HG03571 (cell line): ENCODE measurements at regions not wholly inside any gene's neighbourhood (a gene's known extent, or its start where the extent isn't known, plus 50 kb on each side); places are given as distances from the start of the nearest gene placed in this dataset.

Experiments used
- ATAC-seq: cut with Tn5 transposase; IDR thresholded peaks from one replicate; pipeline ENCODE4 v1.9.1; 2021; ENCODE audit not compliant: unreplicated experiment

DNA sequence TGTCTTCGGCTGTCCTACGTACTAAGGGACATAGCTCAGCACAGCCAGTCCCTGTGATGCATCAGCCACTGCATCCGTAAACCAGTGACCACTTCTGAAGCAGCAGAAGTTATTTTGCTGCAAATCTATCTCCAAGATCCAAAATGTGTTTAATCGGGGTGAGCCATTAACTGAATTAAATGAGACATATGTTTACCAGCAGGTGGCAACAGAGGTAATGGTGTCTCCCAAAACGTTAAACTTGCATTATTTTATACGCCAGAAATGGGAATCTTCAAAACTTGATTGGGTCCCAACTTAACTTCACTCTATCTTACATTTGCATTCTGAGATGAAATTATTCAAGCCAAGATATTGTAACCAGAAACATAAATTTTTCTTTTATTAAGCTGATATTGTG is 75.3 kb upstream of the BOC start:
- no peak for ATAC-seq

DNA sequence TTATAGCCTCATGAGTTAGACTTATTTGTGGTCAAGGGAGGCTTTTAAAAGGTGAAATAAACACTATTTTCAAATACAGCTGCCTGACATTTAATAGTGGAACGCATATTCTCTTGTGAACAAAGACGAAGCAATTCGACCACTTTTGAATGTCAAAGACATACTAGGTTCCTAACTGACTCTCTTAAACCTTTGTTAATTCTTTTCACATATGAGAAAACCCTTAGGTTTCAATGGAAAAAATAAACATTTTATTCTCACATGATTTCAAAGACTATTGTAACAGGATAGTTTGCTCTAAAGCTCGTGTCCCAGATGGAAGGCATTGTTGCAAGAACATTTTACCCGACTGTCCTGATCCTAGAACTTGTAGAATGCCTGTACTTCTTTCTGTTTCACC is 74.8 kb upstream of the BOC start:
- no peak for ATAC-seq

DNA sequence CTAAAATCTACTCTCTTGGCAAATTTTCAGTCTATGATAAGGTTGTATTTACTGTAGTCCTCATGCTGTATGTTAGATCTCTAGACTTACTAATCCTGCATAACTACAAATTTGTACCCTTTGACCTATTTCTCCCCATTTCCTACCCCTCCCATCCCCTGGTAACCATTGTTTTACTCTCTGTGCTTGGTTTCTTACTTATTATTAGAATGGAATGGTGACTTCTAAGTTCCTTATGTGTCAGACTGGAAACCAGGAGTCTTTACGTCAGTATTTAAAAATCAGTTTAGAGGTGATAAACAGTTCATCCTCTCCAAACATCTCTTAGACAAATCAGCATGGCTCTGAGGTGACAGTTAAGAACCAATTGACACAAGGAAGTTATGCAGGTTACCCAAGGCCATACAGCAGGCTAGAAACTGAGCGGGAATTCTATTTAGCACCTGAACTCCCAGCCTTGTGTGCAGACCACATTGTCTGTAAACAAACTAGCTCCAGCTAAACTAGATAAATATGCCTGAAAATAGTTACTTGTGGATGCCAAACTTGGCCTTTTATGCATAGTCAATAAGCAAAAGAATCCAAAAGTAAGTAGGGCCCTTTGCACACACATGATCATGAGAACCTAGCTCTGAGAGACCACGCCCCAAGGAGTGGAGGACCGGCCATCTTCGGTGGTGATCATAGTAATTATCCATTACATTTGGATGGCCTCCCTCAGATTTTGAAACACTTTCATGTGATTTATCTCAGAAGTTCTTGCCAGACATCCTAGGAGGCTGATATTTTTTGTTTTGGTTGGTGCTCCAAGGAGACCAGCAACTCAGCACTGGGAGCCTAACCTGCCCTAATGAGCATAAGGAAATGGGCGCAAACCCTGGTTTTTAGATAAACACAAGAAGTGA is 72.3 kb upstream of the BOC start:
- no peak for ATAC-seq

DNA sequence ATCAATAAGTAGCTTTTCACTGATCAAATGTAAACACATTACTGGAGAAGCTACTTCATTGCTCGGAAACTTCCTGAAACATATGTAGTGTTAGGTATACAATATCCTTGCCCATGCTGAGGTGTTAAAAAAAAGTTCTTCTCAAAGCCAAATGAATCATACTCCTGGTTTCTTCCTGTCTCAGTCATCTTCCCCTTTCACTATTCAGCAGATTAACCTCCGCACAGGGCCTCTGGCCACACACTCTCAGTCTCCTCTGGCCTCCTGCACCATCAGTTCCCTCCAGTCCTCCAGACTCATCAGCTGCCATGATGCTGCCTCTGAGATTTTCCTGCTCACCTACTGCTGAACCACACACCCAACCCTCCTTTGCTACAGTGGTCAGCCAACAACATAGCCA is 70.5 kb upstream of the BOC start:
- ATAC-seq, result no peak

DNA sequence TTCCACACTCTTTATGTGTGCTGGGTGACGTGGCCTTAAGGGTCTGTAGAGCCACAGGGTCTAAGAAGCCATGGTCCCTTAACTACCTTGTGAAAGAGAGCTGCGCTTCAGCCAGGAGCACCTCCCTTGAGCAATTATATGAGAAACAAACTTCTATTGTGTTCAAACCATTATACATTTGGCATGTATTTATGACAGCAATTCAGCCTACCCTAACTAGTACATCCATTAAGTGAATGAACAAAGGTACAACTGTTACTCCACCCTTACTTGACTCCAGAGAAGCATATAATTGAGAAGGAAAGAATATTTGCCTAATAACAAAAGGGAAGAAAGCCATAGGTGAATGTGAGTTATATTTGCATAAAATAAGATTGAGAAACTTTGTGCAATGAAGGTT is 69.8 kb upstream of the BOC start:
- no peak for ATAC-seq

DNA sequence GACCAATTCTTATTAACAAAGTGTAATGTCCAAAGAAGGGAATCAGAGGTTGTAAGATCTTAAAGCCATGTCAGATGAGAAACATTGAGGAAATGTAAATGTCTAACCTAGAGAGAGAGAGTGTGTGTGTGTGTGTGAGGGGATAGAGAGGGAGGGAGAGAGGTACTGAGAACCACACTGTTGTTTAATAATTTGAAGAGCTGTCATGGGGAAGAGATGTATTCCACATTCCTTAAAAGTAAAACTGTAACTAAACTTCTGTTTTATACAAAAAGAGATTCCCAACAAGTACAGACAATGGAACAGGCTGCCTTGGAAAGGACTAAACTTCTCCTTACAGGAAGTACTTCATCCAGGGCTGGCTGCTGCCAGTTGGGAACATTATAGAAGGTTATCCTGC is 68.9 kb upstream of the BOC start:
- no peak for ATAC-seq

DNA sequence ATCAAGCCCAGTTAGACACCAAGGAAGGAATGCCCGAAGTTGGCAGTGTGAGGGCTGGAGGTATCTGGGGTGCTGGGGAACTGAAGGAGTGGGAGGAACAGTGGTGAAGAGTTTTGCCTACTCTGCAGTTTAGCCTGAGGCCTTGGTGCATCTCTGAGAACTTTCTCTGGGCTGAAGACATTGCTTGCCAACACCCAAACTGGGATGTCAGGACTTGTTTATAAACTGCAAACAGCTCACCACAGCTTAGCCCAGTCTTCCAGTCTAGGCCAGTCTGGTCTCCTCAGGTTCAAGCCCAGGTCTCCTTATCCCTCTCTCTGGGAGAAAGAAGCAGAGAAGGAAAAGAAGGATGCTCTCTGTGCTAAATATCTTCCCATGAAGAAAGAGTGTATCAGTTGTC is 68.0 kb upstream of the BOC start:
- no peak for ATAC-seq

DNA sequence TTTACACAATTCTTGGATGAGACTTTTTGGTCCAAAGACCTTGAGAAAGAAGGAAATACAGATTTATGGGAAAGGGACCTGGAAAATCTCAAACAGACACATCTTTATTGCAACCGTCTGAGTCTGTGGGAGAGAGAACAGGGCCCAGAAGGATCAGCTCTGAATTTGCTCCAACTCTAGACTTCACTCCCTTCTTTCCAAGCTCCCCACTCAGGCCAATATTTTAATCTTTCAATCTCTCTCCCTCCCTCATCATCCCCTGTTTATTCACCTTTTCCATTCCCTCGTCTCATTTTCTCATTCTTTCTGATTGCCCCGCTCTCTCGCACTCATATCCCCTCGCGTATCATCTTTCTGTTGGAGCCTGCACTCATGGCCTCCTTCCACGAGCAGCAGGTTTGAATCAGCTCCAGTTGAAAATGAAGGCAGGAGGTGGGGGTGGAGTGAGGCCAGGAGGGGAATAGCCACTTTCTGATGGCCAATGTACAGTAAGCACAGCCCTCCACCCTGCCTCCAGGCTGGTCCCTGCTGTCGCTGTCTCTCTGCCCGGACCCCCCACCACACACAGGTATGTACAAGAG is 63.6 kb upstream of the BOC start:
- no peak for ATAC-seq

DNA sequence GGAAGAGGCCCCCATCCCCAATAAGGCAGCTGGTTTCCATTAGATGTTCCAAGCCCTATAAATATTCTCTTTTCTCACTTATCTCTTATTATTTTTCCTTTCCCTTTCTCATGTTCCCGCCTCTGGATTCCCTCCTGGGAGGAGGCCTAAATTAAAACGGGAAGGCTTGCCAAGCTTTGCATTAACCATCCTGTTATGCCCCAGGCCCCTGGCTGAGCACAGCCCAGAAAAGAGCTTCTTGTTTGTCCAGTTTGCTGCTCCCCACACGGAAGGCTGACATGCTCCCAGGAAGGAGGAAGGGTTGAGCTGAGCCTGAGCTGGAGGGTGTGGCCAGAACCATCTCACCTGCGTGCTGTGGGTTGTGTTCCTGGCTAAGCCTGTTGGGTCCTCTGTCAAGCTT is 63.1 kb upstream of the BOC start:
- no peak for ATAC-seq

DNA sequence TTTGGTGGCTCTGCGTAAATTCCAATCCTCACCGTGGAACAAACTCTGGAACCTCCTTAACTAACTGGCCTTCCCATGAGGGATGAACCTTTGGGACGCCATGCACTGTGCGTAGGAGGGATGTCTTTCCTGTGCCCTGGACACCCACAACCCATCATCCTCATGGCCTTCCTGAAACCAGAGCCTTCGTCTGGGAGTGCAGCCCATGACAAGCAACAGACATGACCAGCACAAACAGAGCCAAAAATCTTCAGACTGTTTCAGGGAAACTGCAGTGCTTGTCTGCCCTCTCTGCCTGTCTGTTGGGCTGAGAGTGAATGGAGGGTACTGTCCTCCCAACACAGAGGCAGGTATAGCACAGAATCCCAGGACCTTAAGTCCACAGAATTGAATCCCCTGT is 61.1 kb upstream of the BOC start:
- ATAC-seq, result no peak

DNA sequence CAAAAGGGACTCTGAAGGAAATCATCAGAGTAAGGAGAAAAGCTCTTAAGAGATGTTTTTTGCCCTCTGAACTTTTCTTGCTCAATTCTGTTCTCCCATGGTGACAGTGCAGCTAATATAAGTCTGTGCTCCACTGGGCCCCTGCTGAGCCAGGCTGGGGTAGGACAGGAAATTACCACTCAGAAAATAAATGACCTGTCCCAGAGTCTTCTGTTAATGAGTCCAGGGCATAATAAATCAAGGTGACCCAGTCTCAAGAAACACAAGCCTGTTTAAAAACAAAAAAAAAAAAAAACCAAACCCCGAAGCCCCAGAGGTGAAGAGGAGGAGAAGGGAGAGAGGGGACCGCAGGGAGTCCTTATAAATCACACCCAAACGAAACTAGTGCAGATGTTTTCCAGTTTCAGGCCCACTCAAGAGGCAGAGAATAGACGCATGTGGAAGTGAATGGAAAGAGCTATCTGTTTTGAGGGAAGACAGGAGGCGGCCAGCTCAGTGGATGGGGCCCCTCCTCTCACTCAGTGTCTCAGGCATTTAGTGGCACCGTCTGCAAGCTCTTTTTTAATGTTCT is 59.8 kb upstream of the BOC start:
- ATAC-seq, result no peak

DNA sequence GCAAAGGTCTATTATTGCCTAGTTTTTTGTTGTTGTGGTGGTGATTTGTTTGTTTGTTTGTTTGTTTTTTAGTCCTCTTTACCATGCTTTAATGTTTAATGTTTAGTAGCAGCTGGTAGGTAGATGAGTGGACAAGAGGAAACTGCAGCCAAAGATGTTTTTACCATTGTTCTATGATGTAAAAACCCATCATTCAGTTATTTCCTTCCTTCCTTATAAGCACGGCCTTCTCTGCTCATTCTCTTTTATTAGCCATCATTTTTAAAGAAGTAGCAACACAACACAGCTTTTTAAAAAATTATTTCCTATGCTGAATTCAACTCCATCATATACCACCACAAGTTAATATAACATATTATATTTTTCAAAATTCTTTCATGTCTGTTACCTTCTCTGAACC is 58.5 kb upstream of the BOC start:
- no peak for ATAC-seq

DNA sequence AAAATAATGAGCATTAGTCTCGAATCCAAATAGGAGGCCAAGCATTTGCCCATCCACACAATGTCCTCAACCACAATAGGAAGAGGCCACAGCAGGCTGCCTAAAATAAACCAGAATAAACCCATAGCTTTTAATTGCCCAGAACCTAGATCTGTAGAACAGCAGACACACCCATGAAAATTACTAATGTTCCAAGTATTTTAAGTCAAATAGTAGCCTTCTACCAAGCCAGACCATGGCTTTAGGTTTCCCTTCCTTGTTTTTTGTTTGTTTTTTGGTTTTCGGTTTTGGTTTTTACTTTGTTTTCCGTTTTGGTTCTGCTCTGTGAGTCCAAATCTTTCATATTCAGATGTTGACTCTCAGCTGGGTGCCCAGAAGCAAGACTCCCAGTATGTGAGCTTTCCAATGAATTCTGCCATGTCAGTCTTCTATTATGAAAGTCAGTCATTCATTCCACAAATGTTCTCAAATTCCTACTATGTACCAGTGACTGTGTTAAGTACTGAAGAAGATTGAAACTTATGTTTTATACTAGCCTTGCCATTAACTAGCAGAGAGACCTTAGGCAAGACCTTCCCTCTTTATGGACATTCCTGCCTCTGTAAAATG is 57.8 kb upstream of the BOC start:
- ATAC-seq, result peak; percentile 71

DNA sequence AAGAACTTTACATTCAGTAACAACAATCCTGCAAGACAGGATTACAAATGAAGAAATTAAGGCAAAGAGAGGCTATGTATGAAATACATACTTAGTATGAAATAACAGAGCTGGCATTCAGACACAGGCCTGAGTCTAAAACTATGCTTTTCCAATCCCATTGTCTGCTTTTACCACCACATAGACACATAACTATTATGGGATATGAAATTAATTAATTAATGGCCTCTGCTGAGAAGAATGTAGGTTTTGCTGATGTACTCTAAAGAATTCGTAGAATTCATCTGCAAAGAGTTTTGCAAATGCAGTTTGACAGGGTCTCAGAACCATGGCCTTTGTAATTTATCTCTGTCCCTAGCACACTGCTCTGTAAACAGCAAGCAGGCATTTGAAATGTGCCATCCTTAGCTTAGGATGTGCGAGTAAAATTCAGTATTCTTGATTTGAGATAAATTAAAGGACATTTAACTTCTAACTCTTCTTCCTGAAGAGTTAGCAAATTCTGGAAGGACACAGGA is 54.5 kb upstream of the BOC start:
- no peak for ATAC-seq

DNA sequence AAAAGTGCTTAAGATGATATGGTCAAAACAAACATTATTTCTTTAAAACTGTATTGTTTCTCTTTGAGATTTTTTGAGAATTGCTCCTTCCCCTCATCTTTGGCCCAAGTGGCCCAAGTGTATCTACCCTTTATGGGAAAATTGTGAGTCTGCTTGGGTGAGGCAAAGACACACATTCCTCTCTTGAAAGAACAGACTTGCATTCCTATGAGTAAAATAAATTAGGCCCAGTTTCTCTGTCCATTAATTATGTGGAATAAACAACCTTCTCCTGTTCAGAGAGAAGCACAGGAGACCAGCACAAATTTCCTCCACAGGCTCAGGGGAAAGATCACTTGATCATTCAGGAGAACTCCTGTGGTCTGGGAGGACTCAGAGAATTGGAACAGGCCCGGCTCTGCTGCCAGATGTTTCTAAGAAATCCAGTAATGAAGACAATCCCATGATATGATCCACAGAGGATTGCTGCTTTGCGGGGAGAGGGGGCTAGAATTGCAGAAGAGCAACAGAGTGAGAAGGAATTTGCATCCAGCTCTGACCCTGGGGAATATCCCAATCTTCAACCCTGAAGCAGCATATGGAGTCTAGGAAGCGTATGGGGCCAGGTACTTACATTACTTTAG is 53.8 kb upstream of the BOC start:
- no peak for ATAC-seq

DNA sequence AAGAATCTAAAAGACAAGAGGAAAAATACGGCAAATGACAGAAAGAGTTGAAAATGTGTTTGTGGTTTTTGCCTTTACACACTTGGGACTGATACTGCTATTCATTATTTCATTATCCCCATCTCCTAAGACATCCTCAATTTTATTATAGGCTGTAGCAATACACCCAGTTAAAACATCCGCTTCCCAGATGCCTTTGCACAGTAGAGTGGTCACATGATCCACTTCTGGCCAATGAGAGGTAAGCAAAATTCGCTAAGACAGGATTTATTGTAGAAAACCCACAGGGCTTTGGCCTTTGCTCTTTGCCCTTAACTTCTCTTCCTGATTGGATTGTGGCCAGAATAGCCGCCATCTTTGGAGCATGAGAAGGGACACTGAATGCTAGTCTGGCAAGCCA is 53.2 kb upstream of the BOC start:
- no peak for ATAC-seq
